Stomach (tissue), 8 donors: ENCODE measurements at regions not wholly inside any gene's neighbourhood (a gene's known extent, or its start where the extent isn't known, plus 50 kb on each side); places are given as distances from the start of the nearest gene placed in this dataset.

Experiments used
- DNase-seq, 2 donors: peaks; one replicate each; pipeline versions ENCODE4 v3.0.0 to v3.0.0-alpha.2; 2013 to 2019
- H3K27ac ChIP-seq, 5 donors: fragments of 200-600 bp in 4 of 5; sonication (generic) in 4 of 5; one replicate each; pipeline ENCODE4 v1.5.1; 2013 to 2019; ENCODE audit warnings: mild to moderate bottlenecking in 1 of 5, moderate library complexity in 1 of 5
- H3K27me3 ChIP-seq, 3 donors: fragments of 200-600 bp; sonication (generic); one replicate each; pipeline ENCODE4 v1.5.1; 2017 to 2019; ENCODE audit warnings: mixed run types in 1 of 3
- H3K36me3 ChIP-seq, 4 donors: fragments of 200-600 bp; sonication (generic); 1 replicate in 3 of 4; 2 replicates in 1 of 4; pipeline ENCODE4 v1.5.1; 2016 to 2019
- H3K4me1 ChIP-seq, 4 donors: fragments of 200-600 bp; sonication (generic); one replicate each; pipeline ENCODE4 v1.5.1; 2016 to 2019
- H3K4me3 ChIP-seq, 4 donors: fragments of 200-600 bp; sonication (generic) in 3 of 4; one replicate each; pipeline ENCODE4 v1.5.1; 2016 to 2019; ENCODE audit warnings: mild to moderate bottlenecking in 1 of 4
- H3K9me3 ChIP-seq, 4 donors: fragments of 200-600 bp; sonication (generic); one replicate each; pipeline ENCODE4 v1.5.1; 2016 to 2019
- CTCF ChIP-seq, 7 experiments: fragments of 450-650 bp in 4 of 7; fragments of 200-600 bp in 3 of 7; sonication (generic) in 3 of 7; IDR thresholded peaks; one replicate each; pipeline ENCODE4 v1.5.1; 2016 to 2019; ENCODE audit warnings: antibody characterized with exemption in 7 of 7, control low read depth in 2 of 7, mild to moderate bottlenecking in 1 of 7
- EP300 ChIP-seq: sonication (generic); formaldehyde crosslinking; IDR thresholded peaks from one replicate; pipeline ENCODE4 v1.6.1; 2017; ENCODE audit warnings: antibody characterized with exemption
- POLR2A ChIP-seq, 4 donors: fragments of 450-650 bp; IDR thresholded peaks; one replicate each; pipeline ENCODE4 v1.6.1; 2016; ENCODE audit warnings: antibody characterized with exemption in 4 of 4, control low read depth in 2 of 4, mild to moderate bottlenecking in 1 of 4, moderate library complexity in 1 of 4
- POLR2AphosphoS5 ChIP-seq, 3 donors: sonication (generic); formaldehyde crosslinking; IDR thresholded peaks; one replicate each; pipeline ENCODE4 v1.6.1; 2016; ENCODE audit warnings: antibody characterized with exemption in 3 of 3
- WGBS, 5 donors: extraction: QIAGEN DNeasy Blood & Tissue Kit in 3 of 5; methylation state at CpG; one replicate each; pipeline versions ENCODE4 v1.1.5 to v1.1.7; 2013 to 2018; 5-methylcytosine and 5-hydroxymethylcytosine counted together
- intact Hi-C: fragments of 100-400 bp; cut with DNase I; formaldehyde crosslinking; loops from one replicate; pipeline ENCODE4 v1.15.1; 2023; ENCODE audit warnings: low total_unique reads
- donor health status: healthy with polysubstance abuse.
- donor health status: Bipolar disorder and iron deficiency.
- donor health status: healthy.

- Histone ChIP-seq H3K4me3 (no peak overlapping the region), H3K27me3 (no peaks in the 10 kb centered on the region), H3K4me1 (no peaks in the 10 kb centered on the region), H3K36me3 (no peaks in the 10 kb centered on the region), H3K27ac (no peak overlapping the region), H3K9me3 (peaks cover 0 to under 1% (median 0%) of the 10 kb centered on the region in 4 donors)
- 84 to 100% (median 90%) methylated on average over 2 of the region's 2 CpGs for WGBS, 5 donors
- peak in 1 of 2 donors; percentile 19 for DNase-seq
- no peak for TF ChIP-seq POLR2AphosphoS5 (IDR thresholded peaks at IDR 0.05)
- TF ChIP-seq EP300, result no peak
- no peak for TF ChIP-seq CTCF (IDR thresholded peaks at IDR 0.05)
- TF ChIP-seq POLR2A (IDR thresholded peaks at IDR 0.05), result no peak
- intact Hi-C loops, result no loop called here
Measured at GRCh38 chr1:220438741-220439140, 89.2 kb upstream of the MARK1 start.

DNA sequence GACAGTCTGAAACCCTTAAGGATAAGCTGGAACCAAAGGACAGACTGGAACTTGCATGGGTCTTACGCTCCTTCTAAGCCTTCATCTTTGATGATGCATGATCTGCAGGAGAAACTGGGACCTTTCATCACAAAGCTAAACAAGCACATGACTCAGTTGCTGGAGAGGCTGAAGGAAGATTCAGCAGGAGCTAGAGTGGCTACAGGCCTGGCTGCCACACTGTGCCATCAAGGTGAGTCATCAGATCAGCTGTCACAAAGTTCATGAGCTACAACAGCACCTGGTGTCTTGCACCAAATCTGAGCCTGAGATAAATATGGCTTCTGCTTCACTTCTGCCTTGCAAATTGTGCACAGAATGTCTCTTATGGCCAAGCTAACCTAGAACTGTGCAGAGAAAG, 95.5 kb upstream of the MARK1 start:
- no peaks in the 10 kb centered on the region for H3K4me1 ChIP-seq
- no peak for DNase-seq

DNA sequence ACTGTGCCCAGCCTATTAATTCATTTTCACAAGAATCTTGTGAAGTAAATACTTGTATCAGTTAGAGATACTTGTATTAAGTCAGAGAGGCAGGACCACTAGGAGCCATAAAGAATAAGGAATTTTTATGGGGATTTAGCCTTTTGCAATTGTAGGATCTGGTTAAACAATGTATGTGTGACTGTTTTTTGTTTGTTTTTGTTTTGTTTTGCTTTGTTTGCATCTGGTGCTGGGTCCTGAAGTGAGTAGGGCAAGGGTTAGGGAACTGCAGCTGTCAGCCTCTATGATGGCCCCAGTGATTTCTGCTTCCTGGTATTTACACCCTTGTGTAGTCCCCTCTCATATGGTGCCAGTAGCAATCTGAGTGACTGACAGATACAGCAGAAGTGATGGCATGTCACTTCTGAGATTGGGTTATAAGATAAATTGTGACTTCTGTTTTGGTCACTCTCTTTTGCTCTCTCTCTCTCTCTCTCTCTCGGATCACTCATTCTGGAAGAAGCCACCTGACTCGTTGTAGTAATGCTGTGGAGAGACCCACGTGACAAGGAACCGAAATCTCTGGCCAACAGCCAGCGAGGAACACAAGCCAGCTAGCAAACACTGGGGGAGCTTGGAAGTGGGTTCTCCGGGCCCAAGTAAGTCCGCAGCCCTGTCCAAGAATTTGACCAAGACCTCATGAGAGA, 96.2 kb upstream of the MARK1 start:
- H3K27ac ChIP-seq, result no peak overlapping the region
- H3K27me3 ChIP-seq, result no peaks in the 10 kb centered on the region
- H3K4me1 ChIP-seq, result no peaks in the 10 kb centered on the region
- H3K36me3 ChIP-seq, result no peaks in the 10 kb centered on the region
- WGBS, 5 donors, result 50 to 73% (median 65%) methylated on average over 7 of the region's 7 CpGs
- peak in 1 of 2 donors; percentile 28 for DNase-seq
- TF ChIP-seq EP300 (no peak), POLR2A (IDR thresholded peaks at IDR 0.05) (no peak), POLR2AphosphoS5 (IDR thresholded peaks at IDR 0.05) (no peak), CTCF (IDR thresholded peaks at IDR 0.05) (no peak)
- intact Hi-C loops, result no loop called here
- H3K4me3 ChIP-seq, result no peak overlapping the region
- H3K9me3 ChIP-seq, result no peaks in the 10 kb centered on the region

More for the DNA sequence above, 95.5 kb upstream of the MARK1 start:
- no peaks in the 10 kb centered on the region for H3K27me3 ChIP-seq
- no peak for TF ChIP-seq POLR2A (IDR thresholded peaks at IDR 0.05)
- no peak for TF ChIP-seq EP300
- no peak for TF ChIP-seq POLR2AphosphoS5 (IDR thresholded peaks at IDR 0.05)
- TF ChIP-seq CTCF (IDR thresholded peaks at IDR 0.05), result no peak
- H3K4me3 ChIP-seq, result no peak overlapping the region
- intact Hi-C loops, result no loop called here
- H3K9me3 ChIP-seq, result no peaks in the 10 kb centered on the region
- H3K36me3 ChIP-seq, result no peaks in the 10 kb centered on the region
- H3K27ac ChIP-seq, result no peak overlapping the region
- 81 to 98% (median 92%) methylated on average over 1 of the region's 1 CpG for WGBS, 5 donors

GRCh38 chr1:220430586-220430985, 97.3 kb upstream of the MARK1 start:
- H3K36me3 ChIP-seq, result no peaks in the 10 kb centered on the region
- H3K4me1 ChIP-seq, result no peaks in the 10 kb centered on the region
- H3K4me3 ChIP-seq, result no peak overlapping the region
- TF ChIP-seq POLR2AphosphoS5 (IDR thresholded peaks at IDR 0.05) (no peak), CTCF (IDR thresholded peaks at IDR 0.05) (no peak), EP300 (no peak), POLR2A (IDR thresholded peaks at IDR 0.05) (no peak)
- no peak for DNase-seq
- H3K9me3 ChIP-seq, result no peaks in the 10 kb centered on the region
- intact Hi-C loops, result no loop called here
- H3K27me3 ChIP-seq, result no peaks in the 10 kb centered on the region
- 6 to 38% (median 31%) methylated on average over 2 of the region's 2 CpGs for WGBS, 5 donors
- H3K27ac ChIP-seq, result no peak overlapping the region
